ENCODE measurements at regions not wholly inside any gene's neighbourhood (a gene's known extent, or its start where the extent isn't known, plus 50 kb on each side); places are given as distances from the start of the nearest gene placed in this dataset.

- intact Hi-C loops (cut with DNase I, micrococcal nuclease) = no loop called here
Measured at GRCh38 chr16:86680162-86680561, 101.8 kb downstream of the FOXL1 start.

GRCh38 chr16:86680661-86681030 is 102.3 kb downstream of the FOXL1 start:
- DNase-seq (no peak), ATAC-seq (no peak)
- no peak overlapping the region for H3K4me3 ChIP-seq
- no peaks in the 10 kb centered on the region for H3K4me1 ChIP-seq (ENCODE audit: low read depth)
- no peak for TF ChIP-seq CTCF (IDR thresholded peaks at IDR 0.05)
- no peaks in the 10 kb centered on the region for H3K36me3 ChIP-seq (ENCODE audit: low read depth)
- no peaks in the 10 kb centered on the region for H3K9me3 ChIP-seq
- intact Hi-C loops (cut with DNase I, micrococcal nuclease) = no loop called here

More at GRCh38 chr16:86680162-86680561, 101.8 kb downstream of the FOXL1 start:
- Histone ChIP-seq H3K4me3 (no peak overlapping the region), H3K4me1 (ENCODE audit: low read depth) (no peaks in the 10 kb centered on the region), H3K9me3 (no peaks in the 10 kb centered on the region), H3K36me3 (ENCODE audit: low read depth) (no peaks in the 10 kb centered on the region)
- no peak for TF ChIP-seq CTCF (IDR thresholded peaks at IDR 0.05)
- ATAC-seq (no peak), DNase-seq (no peak)

- Histone ChIP-seq H3K4me3 (no peak overlapping the region), H3K4me1 (ENCODE audit: low read depth) (no peaks in the 10 kb centered on the region), H3K9me3 (no peaks in the 10 kb centered on the region), H3K36me3 (ENCODE audit: low read depth) (no peaks in the 10 kb centered on the region)
- no peak for ATAC-seq
- intact Hi-C loops (cut with DNase I, micrococcal nuclease) = no loop called here
- TF ChIP-seq CTCF (IDR thresholded peaks at IDR 0.05) = no peak
- DNase-seq = no peak
Measured at GRCh38 chr16:86681031-86681756, 102.8 kb downstream of the FOXL1 start.

- DNase-seq = no peak
Measured at GRCh38 chr16:86681757-86682106, 103.4 kb downstream of the FOXL1 start.

GRCh38 chr16:86682219-86682904 is 104.0 kb downstream of the FOXL1 start:
- intact Hi-C loops (cut with DNase I, micrococcal nuclease) = no loop called here
- DNase-seq = no peak
- H3K9me3 ChIP-seq = no peaks in the 10 kb centered on the region
- TF ChIP-seq CTCF (IDR thresholded peaks at IDR 0.05) = no peak
- no peak overlapping the region for H3K4me3 ChIP-seq
- H3K4me1 ChIP-seq (ENCODE audit: low read depth) = no peaks in the 10 kb centered on the region
- no peaks in the 10 kb centered on the region for H3K36me3 ChIP-seq (ENCODE audit: low read depth)
- no peak for ATAC-seq

More at GRCh38 chr16:86681757-86682106, 103.4 kb downstream of the FOXL1 start:
- Histone ChIP-seq H3K4me3 (no peak overlapping the region), H3K9me3 (no peaks in the 10 kb centered on the region), H3K4me1 (ENCODE audit: low read depth) (no peaks in the 10 kb centered on the region), H3K36me3 (ENCODE audit: low read depth) (no peaks in the 10 kb centered on the region)
- no peak for ATAC-seq
- intact Hi-C loops (cut with DNase I, micrococcal nuclease) = no loop called here
- TF ChIP-seq CTCF (IDR thresholded peaks at IDR 0.05) = no peak

Measured in mucosa of descending colon (tissue), 3 donors.